ENCODE measurements at regions not wholly inside any gene's neighbourhood (a gene's known extent, or its start where the extent isn't known, plus 50 kb on each side); places are given as distances from the start of the nearest gene placed in this dataset.

GRCh38 chr6:81683912-81684311, 68.6 kb downstream of the TENT5A start:
- Histone ChIP-seq H3K27ac (no peak overlapping the region), H3K4me1 (no peaks in the 10 kb centered on the region), H3K27me3 (no peaks in the 10 kb centered on the region), H3K4me3 (no peak overlapping the region), H3K36me3 (ENCODE audit: low read depth, missing control alignments) (no peaks in the 10 kb centered on the region), H3K9me3 (no peaks in the 10 kb centered on the region)
- TF ChIP-seq POLR2A (IDR thresholded peaks at IDR 0.05): no peak
- no peak for TF ChIP-seq CTCF (IDR thresholded peaks at IDR 0.05)
- no peak for DNase-seq
- intact Hi-C loops (cut with DNase I; ENCODE audit: low total_unique reads): no loop called here
- 56 to 64% methylated on average over 5 of the region's 5 CpGs for WGBS, 2 donors

GRCh38 chr6:81682858-81683620, 69.4 kb downstream of the TENT5A start:
- Histone ChIP-seq H3K9me3 (no peaks in the 10 kb centered on the region), H3K4me3 (no peak overlapping the region), H3K4me1 (no peaks in the 10 kb centered on the region), H3K36me3 (ENCODE audit: low read depth, missing control alignments) (no peaks in the 10 kb centered on the region), H3K27ac (no peak overlapping the region), H3K27me3 (no peaks in the 10 kb centered on the region)
- intact Hi-C loops (cut with DNase I; ENCODE audit: low total_unique reads): no loop called here
- 89% methylated on average over 5 of the region's 5 CpGs for WGBS, 2 donors
- DNase-seq: no peak
- TF ChIP-seq CTCF (IDR thresholded peaks at IDR 0.05) (no peak), POLR2A (IDR thresholded peaks at IDR 0.05) (no peak)

GRCh38 chr6:81682235-81682795, 70.2 kb downstream of the TENT5A start:
- TF ChIP-seq POLR2A (IDR thresholded peaks at IDR 0.05) (no peak), CTCF (IDR thresholded peaks at IDR 0.05) (no peak)
- H3K27me3 ChIP-seq: no peaks in the 10 kb centered on the region
- DNase-seq: no peak
- intact Hi-C loops (cut with DNase I; ENCODE audit: low total_unique reads): no loop called here
- no peaks in the 10 kb centered on the region for H3K9me3 ChIP-seq
- H3K36me3 ChIP-seq (ENCODE audit: low read depth, missing control alignments): no peaks in the 10 kb centered on the region
- no peak overlapping the region for H3K27ac ChIP-seq
- no peak overlapping the region for H3K4me3 ChIP-seq
- no peaks in the 10 kb centered on the region for H3K4me1 ChIP-seq

GRCh38 chr6:81669445-81669844, 83.0 kb downstream of the TENT5A start:
- WGBS, 2 donors: 91 to 96% methylated on average over 2 of the region's 2 CpGs

More at GRCh38 chr6:81669445-81669844, 83.0 kb downstream of the TENT5A start:
- Histone ChIP-seq H3K9me3 (no peaks in the 10 kb centered on the region), H3K4me3 (no peak overlapping the region), H3K36me3 (ENCODE audit: low read depth, missing control alignments) (no peaks in the 10 kb centered on the region), H3K27me3 (no peaks in the 10 kb centered on the region), H3K4me1 (no peaks in the 10 kb centered on the region), H3K27ac (no peak overlapping the region)
- DNase-seq: no peak
- TF ChIP-seq CTCF (IDR thresholded peaks at IDR 0.05) (no peak), POLR2A (IDR thresholded peaks at IDR 0.05) (no peak)
- intact Hi-C loops (cut with DNase I; ENCODE audit: low total_unique reads): no loop called here

Measured in testis (tissue), 2 donors.